ENCODE measurements at regions not wholly inside any gene's neighbourhood (a gene's known extent, or its start where the extent isn't known, plus 50 kb on each side); places are given as distances from the start of the nearest gene placed in this dataset.

DNA sequence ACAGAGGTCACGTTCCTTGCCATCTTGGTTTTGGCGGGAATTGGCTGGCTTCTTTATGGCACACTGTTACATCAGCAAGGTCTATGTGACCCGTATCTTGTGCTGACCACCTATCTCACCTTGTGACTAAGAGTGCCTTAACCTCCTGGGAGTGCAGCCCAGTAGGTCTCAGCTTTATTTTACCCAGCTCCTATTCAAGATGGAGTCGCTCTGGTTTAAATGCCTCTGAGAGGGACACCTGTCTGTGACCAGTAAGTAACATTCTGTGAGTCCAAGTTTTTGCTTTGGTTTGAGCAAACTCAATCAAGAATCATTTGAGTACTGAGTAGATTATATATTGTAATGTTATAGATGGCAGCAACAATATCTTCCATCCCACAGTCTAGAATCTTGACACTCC lies 85.0 kb downstream of the BMP2 start:
- TF ChIP-seq, protein P1, sequence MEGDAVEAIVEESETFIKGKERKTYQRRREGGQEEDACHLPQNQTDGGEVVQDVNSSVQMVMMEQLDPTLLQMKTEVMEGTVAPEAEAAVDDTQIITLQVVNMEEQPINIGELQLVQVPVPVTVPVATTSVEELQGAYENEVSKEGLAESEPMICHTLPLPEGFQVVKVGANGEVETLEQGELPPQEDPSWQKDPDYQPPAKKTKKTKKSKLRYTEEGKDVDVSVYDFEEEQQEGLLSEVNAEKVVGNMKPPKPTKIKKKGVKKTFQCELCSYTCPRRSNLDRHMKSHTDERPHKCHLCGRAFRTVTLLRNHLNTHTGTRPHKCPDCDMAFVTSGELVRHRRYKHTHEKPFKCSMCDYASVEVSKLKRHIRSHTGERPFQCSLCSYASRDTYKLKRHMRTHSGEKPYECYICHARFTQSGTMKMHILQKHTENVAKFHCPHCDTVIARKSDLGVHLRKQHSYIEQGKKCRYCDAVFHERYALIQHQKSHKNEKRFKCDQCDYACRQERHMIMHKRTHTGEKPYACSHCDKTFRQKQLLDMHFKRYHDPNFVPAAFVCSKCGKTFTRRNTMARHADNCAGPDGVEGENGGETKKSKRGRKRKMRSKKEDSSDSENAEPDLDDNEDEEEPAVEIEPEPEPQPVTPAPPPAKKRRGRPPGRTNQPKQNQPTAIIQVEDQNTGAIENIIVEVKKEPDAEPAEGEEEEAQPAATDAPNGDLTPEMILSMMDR (IDR thresholded peaks at IDR 0.05): no peak
- no peak for TF ChIP-seq POLR2A (IDR thresholded peaks at IDR 0.05)

Measured in Peyer's patch (tissue), 4 donors.